ENCODE measurements at regions not wholly inside any gene's neighbourhood (a gene's known extent, or its start where the extent isn't known, plus 50 kb on each side); places are given as distances from the start of the nearest gene placed in this dataset.

GRCh38 chr6:168232989-168233874, 86.3 kb downstream of the DACT2 start:
- H3K4me3 ChIP-seq (ENCODE audit: insufficient read depth, low read depth, low read length), result no peak overlapping the region
- no peaks in the 10 kb centered on the region for H3K36me3 ChIP-seq (replicated peaks; ENCODE audit: control insufficient read depth, insufficient read depth, low read length)
- no peak for DNase-seq
- H3K27me3 ChIP-seq (ENCODE audit: control insufficient read depth, insufficient read depth, low read length), result no peaks in the 10 kb centered on the region

DNA sequence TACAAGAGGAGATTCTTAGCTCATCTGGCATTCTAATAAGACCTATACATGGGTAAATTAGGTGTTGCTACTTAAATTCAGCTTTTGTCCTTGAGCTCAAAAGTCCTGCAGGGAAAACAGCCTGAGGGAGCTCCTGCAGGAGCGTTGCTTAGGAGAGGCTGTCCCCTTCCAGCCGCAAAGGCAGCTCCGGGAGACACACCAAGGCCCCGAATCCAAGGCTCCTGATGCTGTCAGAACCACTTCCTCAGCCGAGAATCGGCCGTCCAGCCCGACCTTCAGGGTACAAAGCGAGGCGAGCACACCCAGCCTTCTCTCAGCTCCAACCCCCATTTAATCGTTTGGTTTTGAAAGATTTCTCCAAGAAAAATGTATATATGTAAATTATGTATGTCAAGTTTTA, 87.0 kb downstream of the DACT2 start:
- no peak for DNase-seq
- H3K36me3 ChIP-seq (replicated peaks; ENCODE audit: control insufficient read depth, insufficient read depth, low read length), result no peaks in the 10 kb centered on the region
- no peak overlapping the region for H3K4me3 ChIP-seq (ENCODE audit: insufficient read depth, low read depth, low read length)
- no peaks in the 10 kb centered on the region for H3K27me3 ChIP-seq (ENCODE audit: control insufficient read depth, insufficient read depth, low read length)

- DNase-seq, result no peak
- Histone ChIP-seq H3K27me3 (ENCODE audit: control insufficient read depth, insufficient read depth, low read length) (no peaks in the 10 kb centered on the region), H3K36me3 (replicated peaks; ENCODE audit: control insufficient read depth, insufficient read depth, low read length) (no peaks in the 10 kb centered on the region), H3K4me3 (ENCODE audit: insufficient read depth, low read depth, low read length) (no peak overlapping the region)
Measured at GRCh38 chr6:168232062-168232461, 87.5 kb downstream of the DACT2 start.

DNA sequence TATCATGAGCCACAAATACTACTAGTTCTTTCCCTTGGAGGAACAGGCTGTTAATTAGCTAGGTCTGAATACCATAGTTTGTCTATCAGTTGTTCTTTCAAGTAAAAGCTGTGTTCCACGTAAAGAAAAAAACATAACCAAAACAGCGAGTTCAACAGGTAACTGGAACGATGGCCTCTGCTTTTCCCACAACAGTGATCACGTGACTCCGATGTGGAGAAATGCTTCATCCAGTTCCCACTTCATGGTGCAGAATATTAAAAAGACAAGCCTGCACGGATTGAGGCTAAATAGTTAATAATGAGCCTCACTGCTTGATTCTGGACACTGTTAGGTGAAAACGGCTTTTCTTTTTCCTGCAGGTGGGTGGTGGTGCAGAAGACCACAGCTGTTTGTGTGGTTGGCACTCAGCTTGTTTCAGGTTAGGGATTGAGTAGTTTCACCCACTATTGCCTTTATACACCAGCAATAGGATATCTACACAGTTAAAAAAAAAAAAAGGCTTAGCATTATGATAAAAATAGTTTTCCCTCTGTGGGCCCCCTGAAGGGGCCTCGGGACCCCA, 88.1 kb downstream of the DACT2 start:
- Histone ChIP-seq H3K36me3 (replicated peaks; ENCODE audit: control insufficient read depth, insufficient read depth, low read length) (no peaks in the 10 kb centered on the region), H3K27me3 (ENCODE audit: control insufficient read depth, insufficient read depth, low read length) (no peaks in the 10 kb centered on the region), H3K4me3 (ENCODE audit: insufficient read depth, low read depth, low read length) (no peak overlapping the region)
- DNase-seq, result no peak

- H3K27me3 ChIP-seq (ENCODE audit: control insufficient read depth, insufficient read depth, low read length), result no peaks in the 10 kb centered on the region
- DNase-seq, result no peak
- H3K36me3 ChIP-seq (replicated peaks; ENCODE audit: control insufficient read depth, insufficient read depth, low read length), result no peaks in the 10 kb centered on the region
- no peak overlapping the region for H3K4me3 ChIP-seq (ENCODE audit: insufficient read depth, low read depth, low read length)
Measured at GRCh38 chr6:168229368-168229752, 90.2 kb downstream of the DACT2 start.

GRCh38 chr6:168228676-168229367, 90.8 kb downstream of the DACT2 start:
- no peak overlapping the region for H3K4me3 ChIP-seq (ENCODE audit: insufficient read depth, low read depth, low read length)
- DNase-seq, result no peak
- H3K27me3 ChIP-seq (ENCODE audit: control insufficient read depth, insufficient read depth, low read length), result no peaks in the 10 kb centered on the region
- no peaks in the 10 kb centered on the region for H3K36me3 ChIP-seq (replicated peaks; ENCODE audit: control insufficient read depth, insufficient read depth, low read length)

DNA sequence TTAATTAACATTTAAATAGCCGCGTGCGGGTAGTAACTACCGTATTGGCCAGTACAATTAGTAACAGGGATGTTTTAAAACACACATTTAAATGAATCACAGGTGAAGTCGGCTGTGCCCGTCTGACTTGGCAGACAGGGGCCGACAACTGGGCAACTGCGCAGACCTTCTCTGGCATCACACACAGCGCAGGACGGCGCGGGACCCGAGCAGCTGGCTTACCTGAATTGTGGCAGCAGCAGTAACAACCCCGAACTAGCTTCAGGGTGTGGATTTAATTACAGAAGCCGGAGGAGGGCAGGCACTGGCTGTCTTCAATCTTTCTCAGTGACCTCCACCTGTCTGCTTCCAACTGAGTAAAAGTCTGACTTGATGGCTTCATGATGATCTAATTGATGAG, 91.7 kb downstream of the DACT2 start:
- H3K27me3 ChIP-seq (ENCODE audit: control insufficient read depth, insufficient read depth, low read length), result no peaks in the 10 kb centered on the region
- H3K4me3 ChIP-seq (ENCODE audit: insufficient read depth, low read depth, low read length), result no peak overlapping the region
- H3K36me3 ChIP-seq (replicated peaks; ENCODE audit: control insufficient read depth, insufficient read depth, low read length), result no peaks in the 10 kb centered on the region
- DNase-seq, result no peak

DNA sequence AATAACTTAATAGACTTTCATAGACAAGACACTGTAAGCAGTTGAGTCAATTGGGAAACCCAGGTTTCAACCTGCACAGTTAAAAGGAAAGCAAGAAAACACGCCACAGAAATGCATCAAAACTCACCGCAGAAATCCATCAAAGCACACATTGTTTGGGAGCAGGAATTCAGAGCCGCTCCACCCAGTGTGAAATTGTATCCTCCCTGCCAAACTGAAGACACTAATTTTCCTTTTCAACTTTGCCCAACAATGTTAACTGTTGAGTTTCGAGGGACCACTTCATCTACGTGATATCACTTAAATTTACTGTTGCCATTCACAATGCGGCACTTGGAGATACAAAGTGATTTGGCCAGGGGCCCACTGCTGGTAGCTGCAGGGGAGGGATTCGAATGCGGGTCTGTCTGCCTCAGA, 92.7 kb downstream of the DACT2 start:
- Histone ChIP-seq H3K36me3 (replicated peaks; ENCODE audit: control insufficient read depth, insufficient read depth, low read length) (no peaks in the 10 kb centered on the region), H3K4me3 (ENCODE audit: insufficient read depth, low read depth, low read length) (no peak overlapping the region), H3K27me3 (ENCODE audit: control insufficient read depth, insufficient read depth, low read length) (no peaks in the 10 kb centered on the region)
- DNase-seq, result no peak

DNA sequence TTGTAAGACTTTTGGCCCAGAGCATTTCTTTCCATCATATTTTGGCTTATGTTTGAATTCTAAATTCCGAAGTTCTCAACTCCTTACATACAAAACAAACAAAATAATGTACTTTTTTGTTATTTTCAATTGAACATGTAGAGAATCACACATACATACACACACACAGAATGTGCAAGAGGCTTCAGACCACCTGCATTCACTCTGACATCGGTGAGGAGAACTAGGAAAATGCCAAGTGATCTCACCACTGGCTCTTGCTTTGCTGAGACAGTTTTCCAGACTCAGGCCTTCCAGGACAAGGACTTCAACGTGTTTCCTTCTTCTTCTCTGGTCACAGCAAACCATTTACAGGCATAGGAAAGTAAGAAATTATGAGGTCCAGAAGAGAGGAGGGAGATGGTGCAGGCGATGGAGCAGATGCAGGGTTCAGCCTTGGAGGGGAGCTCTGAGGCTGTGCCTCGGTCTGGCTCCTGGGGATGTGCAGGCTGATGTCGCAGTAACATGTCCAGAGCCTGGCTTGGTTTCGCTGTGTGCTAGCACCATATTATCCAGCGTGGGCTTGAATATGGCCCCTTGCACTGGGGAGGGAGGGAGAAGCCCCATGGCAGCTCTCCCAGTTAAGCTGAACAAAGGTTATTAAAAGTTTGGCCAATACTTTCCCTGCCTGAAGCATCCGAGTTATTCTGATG, 93.4 kb downstream of the DACT2 start:
- H3K4me3 ChIP-seq (ENCODE audit: insufficient read depth, low read depth, low read length), result no peak overlapping the region
- H3K27me3 ChIP-seq (ENCODE audit: control insufficient read depth, insufficient read depth, low read length), result no peaks in the 10 kb centered on the region
- no peaks in the 10 kb centered on the region for H3K36me3 ChIP-seq (replicated peaks; ENCODE audit: control insufficient read depth, insufficient read depth, low read length)
- DNase-seq, result no peak

- no peak for DNase-seq
- Histone ChIP-seq H3K36me3 (replicated peaks; ENCODE audit: control insufficient read depth, insufficient read depth, low read length) (no peaks in the 10 kb centered on the region), H3K4me3 (ENCODE audit: insufficient read depth, low read depth, low read length) (no peak overlapping the region), H3K27me3 (ENCODE audit: control insufficient read depth, insufficient read depth, low read length) (no peaks in the 10 kb centered on the region)
Measured at GRCh38 chr6:168225471-168225911, 94.1 kb downstream of the DACT2 start.

GRCh38 chr6:168223755-168224154, 95.8 kb downstream of the DACT2 start:
- H3K27me3 ChIP-seq (ENCODE audit: control insufficient read depth, insufficient read depth, low read length), result no peaks in the 10 kb centered on the region
- no peak overlapping the region for H3K4me3 ChIP-seq (ENCODE audit: insufficient read depth, low read depth, low read length)
- no peak for DNase-seq
- no peaks in the 10 kb centered on the region for H3K36me3 ChIP-seq (replicated peaks; ENCODE audit: control insufficient read depth, insufficient read depth, low read length)

GRCh38 chr6:168223150-168223549, 96.4 kb downstream of the DACT2 start:
- Histone ChIP-seq H3K36me3 (replicated peaks; ENCODE audit: control insufficient read depth, insufficient read depth, low read length) (no peaks in the 10 kb centered on the region), H3K4me3 (ENCODE audit: insufficient read depth, low read depth, low read length) (no peak overlapping the region), H3K27me3 (ENCODE audit: control insufficient read depth, insufficient read depth, low read length) (no peaks in the 10 kb centered on the region)
- DNase-seq, result no peak

DNA sequence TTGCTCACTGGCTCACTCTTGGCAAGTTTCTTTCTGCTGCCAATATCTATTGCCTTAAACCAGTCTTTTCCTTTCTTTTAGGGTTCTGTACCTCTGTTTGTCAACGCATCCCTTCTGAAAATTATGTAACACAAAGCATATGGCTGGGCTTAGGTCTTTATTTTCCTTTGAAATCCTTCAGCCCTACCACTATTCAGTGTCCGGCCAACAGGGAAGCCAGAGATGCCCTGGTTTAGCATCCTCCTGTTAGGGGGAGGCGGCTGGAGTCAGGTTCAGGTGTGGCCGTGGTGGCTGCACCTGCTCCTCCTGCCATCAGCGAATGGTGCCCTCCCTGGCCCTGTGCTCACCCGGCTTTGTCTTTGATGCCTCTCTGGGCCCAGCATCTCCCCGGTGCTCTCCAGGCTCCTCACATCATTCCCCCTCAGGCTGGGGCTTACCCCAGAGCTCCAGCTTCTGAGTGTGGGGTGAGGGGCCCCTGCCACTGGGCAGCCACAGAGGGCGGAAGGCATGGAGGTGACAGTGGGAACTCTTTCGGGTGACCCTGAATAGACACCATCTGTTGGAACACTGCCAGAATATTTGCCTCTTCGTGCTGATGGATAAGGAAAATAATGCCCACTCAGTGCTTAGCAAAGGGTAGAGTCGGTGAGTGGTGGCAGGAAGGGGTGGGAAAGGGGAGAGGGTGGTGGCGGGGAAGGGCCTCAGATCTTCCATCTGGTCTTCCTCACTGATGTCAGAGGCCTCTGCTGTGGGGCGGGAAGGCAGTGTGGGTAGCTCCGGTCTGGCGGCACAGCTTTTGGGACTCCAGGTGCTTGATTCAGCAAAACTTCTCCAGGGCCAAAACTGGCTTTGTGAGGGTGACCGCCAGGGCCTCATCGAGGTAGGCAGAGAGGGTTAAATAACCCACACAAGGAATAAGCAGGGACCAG, 97.2 kb downstream of the DACT2 start:
- H3K4me3 ChIP-seq (ENCODE audit: insufficient read depth, low read depth, low read length), result no peak overlapping the region

More for the DNA sequence above, 97.2 kb downstream of the DACT2 start:
- Histone ChIP-seq H3K36me3 (replicated peaks; ENCODE audit: control insufficient read depth, insufficient read depth, low read length) (no peaks in the 10 kb centered on the region), H3K27me3 (ENCODE audit: control insufficient read depth, insufficient read depth, low read length) (no peaks in the 10 kb centered on the region)
- DNase-seq, result peak; percentile 32

All from H7 (cell line).